B cell (primary cell): ENCODE measurements at regions not wholly inside any gene's neighbourhood (a gene's known extent, or its start where the extent isn't known, plus 50 kb on each side); places are given as distances from the start of the nearest gene placed in this dataset.

ENCODE experiments used
- EZH2 ChIP-seq: IDR thresholded peaks from 2 replicates; pipeline ENCODE4 v1.6.1; 2012; ENCODE audit warnings: borderline replicate concordance, low read depth, mild to moderate bottlenecking, moderate library complexity, low read length; ENCODE audit not compliant: insufficient read depth, poor library complexity, severe bottlenecking
- TF ChIP-seq, protein P1 (sequence below): fragments of 200-600 bp; IDR thresholded peaks from one replicate; pipeline ENCODE4 v1.8.0; 2022; ENCODE audit warnings: antibody characterized with exemption, mild to moderate bottlenecking

DNA sequence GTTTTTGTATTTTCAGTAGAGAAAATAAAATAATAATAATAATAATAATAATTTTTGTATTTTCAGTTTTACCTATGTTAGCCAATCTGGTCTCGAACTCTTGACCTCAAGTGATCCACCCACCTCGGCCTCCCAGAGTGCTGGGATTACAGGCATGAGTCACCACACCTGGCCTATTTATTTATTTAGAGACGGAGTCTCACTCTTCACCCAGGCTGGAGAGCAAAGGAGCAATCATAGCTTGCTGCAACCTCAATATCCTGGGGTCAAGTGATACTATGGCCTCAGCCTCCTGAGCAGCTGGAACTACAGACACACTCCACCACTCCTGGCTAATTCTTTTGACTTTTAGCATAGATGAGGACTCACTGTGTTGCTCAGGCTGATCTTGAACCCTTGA, 167.5 kb downstream of the TLE1 start:
- TF ChIP-seq, protein P1, sequence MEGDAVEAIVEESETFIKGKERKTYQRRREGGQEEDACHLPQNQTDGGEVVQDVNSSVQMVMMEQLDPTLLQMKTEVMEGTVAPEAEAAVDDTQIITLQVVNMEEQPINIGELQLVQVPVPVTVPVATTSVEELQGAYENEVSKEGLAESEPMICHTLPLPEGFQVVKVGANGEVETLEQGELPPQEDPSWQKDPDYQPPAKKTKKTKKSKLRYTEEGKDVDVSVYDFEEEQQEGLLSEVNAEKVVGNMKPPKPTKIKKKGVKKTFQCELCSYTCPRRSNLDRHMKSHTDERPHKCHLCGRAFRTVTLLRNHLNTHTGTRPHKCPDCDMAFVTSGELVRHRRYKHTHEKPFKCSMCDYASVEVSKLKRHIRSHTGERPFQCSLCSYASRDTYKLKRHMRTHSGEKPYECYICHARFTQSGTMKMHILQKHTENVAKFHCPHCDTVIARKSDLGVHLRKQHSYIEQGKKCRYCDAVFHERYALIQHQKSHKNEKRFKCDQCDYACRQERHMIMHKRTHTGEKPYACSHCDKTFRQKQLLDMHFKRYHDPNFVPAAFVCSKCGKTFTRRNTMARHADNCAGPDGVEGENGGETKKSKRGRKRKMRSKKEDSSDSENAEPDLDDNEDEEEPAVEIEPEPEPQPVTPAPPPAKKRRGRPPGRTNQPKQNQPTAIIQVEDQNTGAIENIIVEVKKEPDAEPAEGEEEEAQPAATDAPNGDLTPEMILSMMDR: no peak
- TF ChIP-seq EZH2: no peak
